ENCODE measurements at regions not wholly inside any gene's neighbourhood (a gene's known extent, or its start where the extent isn't known, plus 50 kb on each side); places are given as distances from the start of the nearest gene placed in this dataset.

DNA sequence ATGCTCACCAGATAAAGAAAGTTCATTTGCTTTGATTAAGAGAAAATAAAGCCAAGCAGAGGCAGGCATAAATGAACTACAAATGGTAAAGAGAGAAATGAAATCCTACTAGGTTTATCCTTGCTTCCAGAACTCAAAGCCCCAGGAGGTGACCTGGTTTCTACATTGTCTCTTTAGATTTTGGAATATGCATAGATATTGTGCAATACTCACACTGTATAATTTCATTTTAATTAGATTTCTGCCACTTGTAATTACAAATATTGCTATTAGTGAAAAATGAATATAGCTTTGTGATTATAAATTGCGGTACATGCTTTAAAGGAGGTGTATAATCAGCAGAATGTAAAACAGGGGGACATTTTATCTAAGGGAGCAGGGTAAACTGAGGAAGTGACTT is 76.9 kb upstream of the NRXN1 start:
- DNase-seq, result no peak

DNA sequence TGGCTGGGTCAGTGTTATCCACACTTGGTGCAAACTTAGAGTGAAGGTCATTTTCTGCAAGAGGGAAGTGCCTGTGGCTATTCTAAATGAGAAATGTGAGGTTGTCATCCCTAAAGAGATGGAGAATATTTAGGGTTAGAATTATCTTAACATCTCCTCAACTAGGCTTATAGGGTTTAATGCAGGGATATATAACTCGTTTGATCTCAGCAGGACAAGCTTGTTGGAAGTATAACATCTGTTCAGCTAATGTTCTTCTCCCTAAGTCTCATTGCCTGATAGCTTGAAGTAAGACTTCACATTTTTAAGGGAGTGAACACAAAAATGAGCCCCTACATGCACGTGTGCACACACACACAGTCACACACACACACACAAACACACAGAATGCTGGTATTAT is 75.9 kb upstream of the NRXN1 start:
- DNase-seq, result no peak

DNA sequence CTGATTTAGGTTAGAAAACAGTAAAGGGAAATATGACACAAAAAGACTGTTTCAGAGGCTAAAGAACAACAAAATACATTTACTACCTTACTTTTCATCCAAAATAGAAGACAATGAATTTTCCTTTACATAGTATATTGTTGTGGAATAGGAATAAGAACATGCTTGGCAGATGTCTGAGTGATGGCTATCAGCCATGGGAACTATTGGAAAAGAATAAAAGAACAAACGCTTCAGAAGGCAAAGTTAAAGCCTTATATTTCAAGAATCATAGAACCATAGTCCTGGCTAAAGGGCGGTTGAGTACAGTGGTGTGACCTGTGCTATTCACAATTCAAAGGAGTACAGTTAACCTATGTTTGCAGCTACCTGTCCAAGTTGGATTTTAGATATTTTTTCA is 73.9 kb upstream of the NRXN1 start:
- no peak for DNase-seq

DNA sequence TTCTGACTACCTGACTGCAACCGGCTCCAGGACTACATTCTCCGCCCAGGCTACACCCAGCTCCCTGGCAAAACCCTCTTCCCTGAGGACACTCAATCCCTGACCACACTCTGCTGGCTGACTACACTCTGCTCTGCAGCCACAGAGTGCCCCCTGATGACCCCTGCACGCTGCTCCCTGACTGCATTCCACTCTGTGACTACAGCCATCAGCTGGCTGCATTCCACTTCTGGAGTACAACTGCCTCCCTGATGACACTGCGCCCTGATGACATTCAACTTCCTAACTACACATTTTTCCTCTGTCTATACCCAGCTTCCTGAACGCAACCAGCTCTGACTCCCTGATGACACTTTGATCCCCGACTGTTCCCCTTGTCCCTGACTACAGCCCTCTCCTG is 71.3 kb upstream of the NRXN1 start:
- no peak for DNase-seq

DNA sequence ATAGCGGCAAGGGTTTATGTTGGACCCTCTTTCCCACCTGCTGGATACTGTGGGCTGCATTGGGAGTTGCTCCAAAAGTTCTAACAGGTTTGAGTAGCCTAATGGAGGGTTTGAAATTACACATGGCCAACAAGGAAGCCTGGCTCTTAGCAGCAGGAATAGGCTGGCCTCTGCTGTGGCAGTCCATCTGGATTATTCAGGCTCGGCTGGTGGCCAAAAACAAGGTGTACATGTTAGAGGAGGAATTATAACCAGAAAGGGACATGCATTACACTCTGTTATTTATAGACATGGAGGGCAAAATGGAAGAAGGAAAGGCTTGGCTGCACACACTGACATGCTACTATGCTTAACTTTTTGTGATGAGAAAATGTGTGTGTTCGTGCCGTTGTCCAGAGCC is 61.1 kb upstream of the NRXN1 start:
- DNase-seq, result no peak

DNA sequence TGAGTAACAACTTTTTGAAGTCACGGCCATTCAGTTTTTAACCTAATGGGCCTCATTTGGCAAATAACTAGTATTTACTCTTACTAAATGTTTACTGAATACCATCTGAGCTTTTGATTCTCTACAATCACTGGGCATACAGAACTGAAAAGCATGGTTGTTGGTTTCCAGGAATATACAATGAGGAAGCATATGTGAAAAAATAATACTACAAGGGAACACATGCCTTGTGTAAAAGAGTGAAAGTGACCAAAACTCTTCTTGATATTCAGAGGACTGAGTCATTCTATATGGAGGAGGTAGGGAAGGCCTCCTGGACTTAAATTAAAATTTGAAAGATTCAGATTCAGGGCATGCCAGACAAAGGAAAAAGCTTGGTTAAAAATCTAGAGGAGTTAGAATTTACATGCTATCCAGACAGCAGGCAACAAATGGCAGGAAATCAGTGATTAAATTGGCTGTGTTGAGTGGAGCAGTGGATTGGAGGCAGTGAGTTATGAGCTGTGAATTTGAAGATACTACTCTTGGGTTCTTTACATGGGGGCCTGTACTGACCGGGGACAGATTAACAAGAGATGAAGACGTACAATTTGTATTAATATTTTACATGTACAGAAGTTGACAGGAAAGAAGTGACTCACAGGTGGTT is 53.6 kb upstream of the NRXN1 start:
- DNase-seq, result peak; percentile 42

DNA sequence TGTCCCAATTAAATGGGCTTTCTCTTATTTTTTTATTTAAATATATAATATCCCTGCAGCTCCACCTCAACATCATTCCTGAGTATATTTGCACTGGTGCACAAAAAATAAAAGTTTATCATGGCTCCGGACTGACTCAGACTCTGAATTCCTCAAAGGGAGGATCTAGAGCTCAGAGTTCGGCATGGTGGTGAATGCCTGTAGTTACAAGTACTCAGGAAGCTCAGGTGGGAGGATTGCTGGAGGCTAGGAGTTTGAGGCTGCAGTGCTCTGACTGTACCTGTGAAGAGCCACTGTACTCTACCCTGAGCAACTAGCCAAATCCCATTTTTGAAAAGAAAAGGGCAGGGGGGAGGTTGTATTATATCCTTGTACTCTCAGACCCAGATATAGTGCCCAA is 52.8 kb upstream of the NRXN1 start:
- no peak for DNase-seq

Data from NCI-H774 (cell line).